HepG2 (cell line): ENCODE measurements at regions not wholly inside any gene's neighbourhood (a gene's known extent, or its start where the extent isn't known, plus 50 kb on each side); places are given as distances from the start of the nearest gene placed in this dataset.

Source experiments
- ATAC-seq: fragments of 200-7000 bp; cut with Tn5 transposase; 3 replicates; pipeline ENCODE4 v1.9.1; 2020; ENCODE audit warnings: mild to moderate bottlenecking, moderate library complexity
- BruUV-seq: library from RNA; stranded (reverse); fragments of 400-500 nt; replicated peaks from 2 replicates; lab custom pipeline; 2021; lab: Mats Ljungman, UMichigan
- CTCF ChIA-PET: fragments of 300-600 bp; formaldehyde crosslinking; extraction: SDS; loops from one replicate; lab custom pipeline; 2021; ENCODE audit warnings: low total read pairs, inconsistent platforms, low intra/inter-chr PET ratio; lab: Yijun Ruan, JAX
- POLR2A ChIA-PET: fragments of 350-600 bp; sonication (Branson Sonifier 250); formaldehyde crosslinking; loops from one replicate; lab custom pipeline; 2020; ENCODE audit warnings: antibody characterized with exemption, inconsistent platforms; lab: Yijun Ruan, JAX
- DNase-seq: peaks from one replicate; pipeline ENCODE4 v3.0.0-alpha.2; 2015; ENCODE audit warnings: low spot score
- FAIRE-seq: peaks from 3 replicates; lab custom pipeline; 2011; peaks lifted over from hg19 to GRCh38; lab: Jason Lieb, UNC
- H2AFZ ChIP-seq: one replicate; pipeline ENCODE4 v1.6.1; 2011; ENCODE audit warnings: low read length, inconsistent platforms
- H3K27ac ChIP-seq: fragments of 300-600 bp; 3 replicates; pipeline ENCODE4 v1.8.0; 2011; ENCODE audit warnings: mixed run types, mild to moderate bottlenecking, mixed read lengths, low read length, inconsistent platforms; ENCODE audit not compliant: insufficient read depth; ENCODE audit errors: extremely low read length
- H3K27me3 ChIP-seq, 2 experiments: fragments of 200-600 bp in 1 of 2; 2 replicates in 1 of 2; 3 replicates in 1 of 2; pipeline versions ENCODE4 v1.6.0 to v1.8.0; 2011; ENCODE audit warnings: low read length in 2 of 2, mild to moderate bottlenecking in 2 of 2, moderate library complexity in 2 of 2, inconsistent platforms in 1 of 2; ENCODE audit not compliant: insufficient read depth in 2 of 2, control insufficient read depth in 1 of 2
- H3K36me3 ChIP-seq, 2 experiments: fragments of 200-600 bp in 1 of 2; replicated peaks in 1 of 2; 2 replicates in 1 of 2; 3 replicates in 1 of 2; pipeline versions ENCODE4 v1.5.1 to v1.8.0; 2011; ENCODE audit warnings: low read length in 2 of 2, inconsistent platforms in 1 of 2; ENCODE audit not compliant: insufficient read depth in 2 of 2, control insufficient read depth in 1 of 2
- H3K4me1 ChIP-seq: 2 replicates; pipeline ENCODE4 v1.5.1; 2012; ENCODE audit warnings: low read length, inconsistent platforms; ENCODE audit not compliant: insufficient read depth
- H3K4me2 ChIP-seq: 2 replicates; pipeline ENCODE4 v1.6.0; 2011; ENCODE audit warnings: low read depth, low read length, inconsistent platforms
- H3K4me3 ChIP-seq, 3 experiments: fragments of 200-600 bp in 1 of 3; sonication (generic), shearing (Covaris generic) in 1 of 3; replicated peaks in 1 of 3; 2 replicates each; pipeline ENCODE4 v1.5.1; 2011 to 2016; ENCODE audit warnings: low read length in 3 of 3, inconsistent platforms in 2 of 3, low read depth in 2 of 3, mild to moderate bottlenecking in 2 of 3, control low read depth in 1 of 3, mixed read lengths in 1 of 3; ENCODE audit not compliant: insufficient read depth in 1 of 3
- H3K79me2 ChIP-seq: one replicate; pipeline ENCODE4 v1.6.1; 2011; ENCODE audit warnings: low read length, inconsistent platforms; ENCODE audit not compliant: insufficient read depth
- H3K9ac ChIP-seq: 2 replicates; pipeline ENCODE4 v1.6.0; 2011; ENCODE audit warnings: mild to moderate bottlenecking, low read depth, low read length, inconsistent platforms; ENCODE audit not compliant: insufficient read depth
- H3K9me3 ChIP-seq: 2 replicates; pipeline ENCODE4 v1.5.1; 2012; ENCODE audit warnings: mild to moderate bottlenecking, low read length
- H4K20me1 ChIP-seq: 2 replicates; pipeline ENCODE4 v1.6.0; 2011; ENCODE audit warnings: inconsistent platforms, mild to moderate bottlenecking, low read length, moderate library complexity; ENCODE audit not compliant: insufficient read depth
- ATF7-NPFF ChIP-seq: sonication (generic); formaldehyde crosslinking; IDR thresholded peaks from 2 replicates; pipeline ENCODE4 v1.8.1; 2023; ENCODE audit warnings: mild to moderate bottlenecking, low read depth, missing genetic modification reagents, moderate library complexity
- KDM1A ChIP-seq: IDR thresholded peaks from 2 replicates; pipeline ENCODE4 v1.6.1; 2016; ENCODE audit warnings: missing compliant biosample characterization
- NR3C1 ChIP-seq: sonication (generic); formaldehyde crosslinking; IDR thresholded peaks from 2 replicates; pipeline ENCODE4 v1.4.0; 2020; ENCODE audit warnings: missing genetic modification reagents
- PHF5A ChIP-seq: IDR thresholded peaks from one replicate; pipeline ENCODE4 v1.6.1; 2018; ENCODE audit warnings: low read depth, missing genetic modification reagents; ENCODE audit not compliant: unreplicated experiment
- SIX4 ChIP-seq: sonication (generic); formaldehyde crosslinking; IDR thresholded peaks from 2 replicates; pipeline ENCODE4 v1.4.0; 2020; ENCODE audit warnings: missing genetic modification reagents
- SSRP1 ChIP-seq: IDR thresholded peaks from 2 replicates; pipeline ENCODE4 v1.6.1; 2016; ENCODE audit warnings: control low read depth
- ZNF44 ChIP-seq: sonication (generic); formaldehyde crosslinking; IDR thresholded peaks from 2 replicates; pipeline ENCODE4 v1.5.1; 2020; ENCODE audit warnings: mild to moderate bottlenecking, missing genetic modification reagents
- ZNF503 ChIP-seq: sonication (generic); formaldehyde crosslinking; IDR thresholded peaks from 2 replicates; pipeline ENCODE4 v1.4.0; 2020; ENCODE audit warnings: missing genetic modification reagents
- ZSCAN30 ChIP-seq: sonication (generic); formaldehyde crosslinking; IDR thresholded peaks from 2 replicates; pipeline ENCODE4 v1.5.0; 2020; ENCODE audit warnings: mild to moderate bottlenecking, missing genetic modification reagents
- WGBS: methylation state at CpG from one replicate; pipeline ENCODE4 v1.1.6; 2017; ENCODE audit warnings: low lambda C conversion rate; 5-methylcytosine and 5-hydroxymethylcytosine counted together
- in situ Hi-C: cut with HindIII; loops from 2 replicates; pipeline ENCODE4 v1.10.0; 2017; ENCODE audit warnings: low pct_unique_long_range_greater_than_20kb; ENCODE audit not compliant: extremely low pct_ligation_motif_present
- intact Hi-C: fragments of 100-400 bp; cut with micrococcal nuclease; formaldehyde crosslinking; loops from one replicate; pipeline ENCODE4 v1.10.0; 2022; ENCODE audit not compliant: unreplicated experiment
- TF ChIP-seq, protein P1 (sequence below): sonication (generic); formaldehyde crosslinking; IDR thresholded peaks from 2 replicates; pipeline ENCODE4 v1.8.1; 2023; ENCODE audit warnings: missing genetic modification reagents, mild to moderate bottlenecking, borderline replicate concordance
- TF ChIP-seq, protein P2 (sequence below): IDR thresholded peaks from 2 replicates; pipeline ENCODE4 v1.6.1; 2016; ENCODE audit warnings: mild to moderate bottlenecking, missing biosample characterization, missing genetic modification reagents
- TF ChIP-seq, protein P3 (sequence below): IDR thresholded peaks from 2 replicates; pipeline ENCODE4 v1.4.0; 2020; ENCODE audit warnings: mild to moderate bottlenecking, missing genetic modification reagents
- TF ChIP-seq, protein P4 (sequence below): IDR thresholded peaks from 2 replicates; pipeline ENCODE4 v1.6.1; 2018; ENCODE audit warnings: missing genetic modification reagents

DNA sequence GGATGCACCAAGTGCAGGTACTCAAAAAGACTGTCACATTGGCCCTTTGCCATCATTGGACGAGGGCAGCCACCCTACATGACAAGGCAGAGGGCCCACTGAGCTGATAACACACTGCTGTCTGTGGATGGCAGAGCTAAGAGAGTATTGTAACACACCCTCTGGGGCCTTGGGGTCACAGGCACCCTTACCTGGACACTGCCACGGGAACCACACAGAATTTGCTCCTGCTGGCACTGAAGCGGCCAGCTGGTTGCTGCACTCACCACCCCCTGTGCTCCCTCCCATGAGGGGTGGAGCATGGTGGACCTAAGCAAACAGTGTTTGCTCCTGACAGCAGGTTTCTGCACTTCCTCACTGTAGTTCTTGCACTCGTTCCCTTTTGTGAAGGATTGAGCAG lies 208.2 kb upstream of the SGO1 start:
- intact Hi-C loops (no loop called here), in situ Hi-C loops (no loop called here)
- no peak overlapping the region for H2AFZ ChIP-seq
- no peak overlapping the region for H3K9ac ChIP-seq
- POLR2A ChIA-PET = no interaction called here
- BruUV-seq = no TSS peak
- ATAC-seq (no peak), DNase-seq (no peak), FAIRE-seq (no peak)
- CTCF ChIA-PET = no interaction called here
- no peak overlapping the region for H3K4me2 ChIP-seq
- H3K4me3 ChIP-seq = no peak overlapping the region
- H3K79me2 ChIP-seq = no peaks in the 10 kb centered on the region
- H3K9me3 ChIP-seq = peaks cover 4% of the 10 kb centered on the region; the same call in 1 of the 2 replicates
- no peaks in the 10 kb centered on the region for H3K4me1 ChIP-seq
- 5% methylated on average over 2 of the region's 4 CpGs for WGBS
- H3K27ac ChIP-seq = no peak overlapping the region
- H4K20me1 ChIP-seq = no peaks in the 10 kb centered on the region
- TF ChIP-seq, protein P1, sequence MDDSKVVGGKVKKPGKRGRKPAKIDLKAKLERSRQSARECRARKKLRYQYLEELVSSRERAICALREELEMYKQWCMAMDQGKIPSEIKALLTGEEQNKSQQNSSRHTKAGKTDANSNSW = no peak
- TF ChIP-seq, protein P2, sequence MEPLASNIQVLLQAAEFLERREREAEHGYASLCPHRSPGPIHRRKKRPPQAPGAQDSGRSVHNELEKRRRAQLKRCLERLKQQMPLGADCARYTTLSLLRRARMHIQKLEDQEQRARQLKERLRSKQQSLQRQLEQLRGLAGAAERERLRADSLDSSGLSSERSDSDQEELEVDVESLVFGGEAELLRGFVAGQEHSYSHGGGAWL (CRISPR knock-in tag) = no peak
- no peak for TF ChIP-seq KDM1A (CRISPR knock-in tag)
- TF ChIP-seq ATF7-NPFF (CRISPR knock-in tag) = no peak
- TF ChIP-seq, protein P3, sequence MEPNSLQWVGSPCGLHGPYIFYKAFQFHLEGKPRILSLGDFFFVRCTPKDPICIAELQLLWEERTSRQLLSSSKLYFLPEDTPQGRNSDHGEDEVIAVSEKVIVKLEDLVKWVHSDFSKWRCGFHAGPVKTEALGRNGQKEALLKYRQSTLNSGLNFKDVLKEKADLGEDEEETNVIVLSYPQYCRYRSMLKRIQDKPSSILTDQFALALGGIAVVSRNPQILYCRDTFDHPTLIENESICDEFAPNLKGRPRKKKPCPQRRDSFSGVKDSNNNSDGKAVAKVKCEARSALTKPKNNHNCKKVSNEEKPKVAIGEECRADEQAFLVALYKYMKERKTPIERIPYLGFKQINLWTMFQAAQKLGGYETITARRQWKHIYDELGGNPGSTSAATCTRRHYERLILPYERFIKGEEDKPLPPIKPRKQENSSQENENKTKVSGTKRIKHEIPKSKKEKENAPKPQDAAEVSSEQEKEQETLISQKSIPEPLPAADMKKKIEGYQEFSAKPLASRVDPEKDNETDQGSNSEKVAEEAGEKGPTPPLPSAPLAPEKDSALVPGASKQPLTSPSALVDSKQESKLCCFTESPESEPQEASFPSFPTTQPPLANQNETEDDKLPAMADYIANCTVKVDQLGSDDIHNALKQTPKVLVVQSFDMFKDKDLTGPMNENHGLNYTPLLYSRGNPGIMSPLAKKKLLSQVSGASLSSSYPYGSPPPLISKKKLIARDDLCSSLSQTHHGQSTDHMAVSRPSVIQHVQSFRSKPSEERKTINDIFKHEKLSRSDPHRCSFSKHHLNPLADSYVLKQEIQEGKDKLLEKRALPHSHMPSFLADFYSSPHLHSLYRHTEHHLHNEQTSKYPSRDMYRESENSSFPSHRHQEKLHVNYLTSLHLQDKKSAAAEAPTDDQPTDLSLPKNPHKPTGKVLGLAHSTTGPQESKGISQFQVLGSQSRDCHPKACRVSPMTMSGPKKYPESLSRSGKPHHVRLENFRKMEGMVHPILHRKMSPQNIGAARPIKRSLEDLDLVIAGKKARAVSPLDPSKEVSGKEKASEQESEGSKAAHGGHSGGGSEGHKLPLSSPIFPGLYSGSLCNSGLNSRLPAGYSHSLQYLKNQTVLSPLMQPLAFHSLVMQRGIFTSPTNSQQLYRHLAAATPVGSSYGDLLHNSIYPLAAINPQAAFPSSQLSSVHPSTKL (CRISPR knock-in tag) = no peak
- no peak for TF ChIP-seq ZSCAN30 (CRISPR knock-in tag)
- no peak for TF ChIP-seq PHF5A (CRISPR knock-in tag)
- no peak for TF ChIP-seq ZNF44
- TF ChIP-seq ZNF503 (CRISPR knock-in tag) = no peak
- TF ChIP-seq NR3C1 (CRISPR knock-in tag) = no peak
- no peak for TF ChIP-seq SIX4
- TF ChIP-seq, protein P4, sequence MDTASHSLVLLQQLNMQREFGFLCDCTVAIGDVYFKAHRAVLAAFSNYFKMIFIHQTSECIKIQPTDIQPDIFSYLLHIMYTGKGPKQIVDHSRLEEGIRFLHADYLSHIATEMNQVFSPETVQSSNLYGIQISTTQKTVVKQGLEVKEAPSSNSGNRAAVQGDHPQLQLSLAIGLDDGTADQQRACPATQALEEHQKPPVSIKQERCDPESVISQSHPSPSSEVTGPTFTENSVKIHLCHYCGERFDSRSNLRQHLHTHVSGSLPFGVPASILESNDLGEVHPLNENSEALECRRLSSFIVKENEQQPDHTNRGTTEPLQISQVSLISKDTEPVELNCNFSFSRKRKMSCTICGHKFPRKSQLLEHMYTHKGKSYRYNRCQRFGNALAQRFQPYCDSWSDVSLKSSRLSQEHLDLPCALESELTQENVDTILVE (CRISPR knock-in tag) = no peak
- no peak for TF ChIP-seq SSRP1
- H3K36me3 ChIP-seq = no peaks in the 10 kb centered on the region
- H3K27me3 ChIP-seq = no peaks in the 10 kb centered on the region
